M059J (cell line): ENCODE measurements at regions not wholly inside any gene's neighbourhood (a gene's known extent, or its start where the extent isn't known, plus 50 kb on each side); places are given as distances from the start of the nearest gene placed in this dataset.
A peak's percentile ranks its signal among the peaks of the same experiment; 100 is the strongest.
"Not testable (repeated sequence)": the region's sequence is repeated elsewhere in the genome, so short reads cannot be mapped to it uniquely, and the experiment has no call there.

Experiments
- DNase-seq: peaks from one replicate; pipeline ENCODE4 v3.0.0-alpha.2; 2012; ENCODE audit warnings: low read depth

DNA sequence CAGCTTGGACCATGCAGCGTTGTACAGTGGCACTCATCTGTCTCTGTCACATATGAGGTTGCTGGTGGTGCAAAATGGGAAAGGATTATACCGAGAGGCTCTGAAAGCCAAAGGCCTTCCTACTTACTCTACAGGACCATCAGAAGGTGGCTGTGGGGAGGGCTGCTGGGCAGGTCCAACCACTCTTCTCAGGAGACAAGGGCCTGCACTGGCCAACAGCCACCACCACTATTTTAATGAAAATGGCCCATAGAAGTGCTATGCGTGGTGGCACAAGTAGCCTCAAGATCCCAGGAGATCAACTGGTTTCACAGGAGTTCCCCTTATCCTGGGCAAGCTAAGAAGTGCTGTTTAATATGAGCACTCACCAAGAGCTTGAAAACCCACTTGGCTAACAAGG lies 52.3 kb downstream of the MRPL57 start:
- no peak for DNase-seq

- no peak for DNase-seq
Observed at GRCh38 chr13:21229241-21230024, 53.0 kb downstream of the MRPL57 start.

DNA sequence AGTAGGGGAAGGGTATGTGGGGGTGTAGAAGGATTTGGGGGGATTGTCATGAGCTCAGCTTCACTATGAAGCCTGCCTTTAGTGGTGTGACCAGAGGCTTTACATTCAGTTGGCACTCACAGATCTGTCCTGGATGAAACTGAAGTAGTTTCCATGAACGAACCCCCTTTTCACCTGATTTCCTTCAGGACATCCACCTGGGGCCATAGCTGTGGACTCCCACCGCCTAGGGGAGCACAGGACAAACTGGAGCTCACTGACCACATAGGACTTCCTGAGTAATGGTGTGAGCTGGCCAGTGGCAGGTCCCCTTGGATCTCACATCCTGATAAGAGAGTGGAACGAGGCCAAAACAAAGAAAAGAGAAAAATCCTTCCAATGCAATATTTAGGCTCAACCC lies 54.1 kb downstream of the MRPL57 start:
- DNase-seq, result peak; percentile 42

- peak; percentile 69 for DNase-seq
Observed at GRCh38 chr13:21231426-21231940, 55.0 kb downstream of the MRPL57 start.

- DNase-seq, result no peak
Observed at GRCh38 chr13:21232196-21232595, 55.7 kb downstream of the MRPL57 start.

- no peak for DNase-seq
Observed at GRCh38 chr13:21232599-21232998, 56.1 kb downstream of the MRPL57 start.

GRCh38 chr13:21233086-21233485 lies 56.6 kb downstream of the MRPL57 start:
- DNase-seq, result no peak

GRCh38 chr13:21234526-21234925 lies 58.1 kb downstream of the MRPL57 start:
- peak; percentile 69 for DNase-seq

GRCh38 chr13:21235174-21235573 lies 58.7 kb downstream of the MRPL57 start:
- DNase-seq, result no peak

DNA sequence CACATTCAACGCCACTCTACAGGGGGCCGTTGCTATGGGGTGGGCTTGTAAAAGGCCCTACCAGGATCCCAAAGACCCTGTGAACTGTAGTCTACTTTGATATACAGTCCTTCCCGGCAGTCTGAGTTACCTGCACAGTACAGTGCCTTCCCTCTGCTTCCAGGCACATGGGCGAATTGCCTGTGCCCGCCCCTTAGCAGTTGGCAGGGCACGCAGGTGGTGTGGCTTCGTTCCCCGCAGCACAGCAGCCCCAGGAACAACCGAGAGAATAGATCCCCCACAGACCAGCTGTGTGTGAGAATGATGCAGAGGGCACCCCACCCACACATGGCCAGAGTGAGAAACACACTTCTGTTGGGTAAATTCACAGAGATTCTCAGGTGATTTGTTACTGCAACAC lies 60.6 kb downstream of the MRPL57 start:
- DNase-seq, result no peak

GRCh38 chr13:21238267-21238666 lies 61.8 kb downstream of the MRPL57 start:
- DNase-seq, result no peak

GRCh38 chr13:21240586-21240985 lies 64.1 kb downstream of the MRPL57 start:
- DNase-seq, result peak; percentile 82

DNA sequence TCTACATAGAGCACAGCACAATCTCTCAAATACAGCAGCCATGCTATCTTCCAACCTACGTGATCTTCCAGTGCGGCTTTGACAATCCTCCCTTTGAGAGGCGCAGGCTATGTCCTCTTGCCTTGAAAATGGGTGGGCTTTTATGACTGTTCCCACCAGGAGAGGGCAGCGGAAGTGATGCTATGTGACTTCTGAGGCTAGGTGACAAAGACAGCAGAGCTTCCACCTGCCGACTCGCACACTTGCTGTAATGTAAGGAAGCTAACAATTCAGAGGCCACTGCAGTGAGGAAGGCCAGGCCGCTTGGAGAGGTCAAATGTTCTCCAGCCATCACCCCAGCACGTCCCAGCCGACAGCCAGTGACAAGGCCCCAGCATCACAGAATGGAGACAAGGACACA lies 65.8 kb downstream of the MRPL57 start:
- DNase-seq, result no peak

- DNase-seq, result no peak
Observed at GRCh38 chr13:21243045-21243897, 66.8 kb downstream of the MRPL57 start.

- DNase-seq, result not testable (repeated sequence)
Observed at GRCh38 chr13:21243898-21244184, 67.4 kb downstream of the MRPL57 start.

GRCh38 chr13:21246761-21247452 lies 70.4 kb downstream of the MRPL57 start:
- DNase-seq, result no peak

DNA sequence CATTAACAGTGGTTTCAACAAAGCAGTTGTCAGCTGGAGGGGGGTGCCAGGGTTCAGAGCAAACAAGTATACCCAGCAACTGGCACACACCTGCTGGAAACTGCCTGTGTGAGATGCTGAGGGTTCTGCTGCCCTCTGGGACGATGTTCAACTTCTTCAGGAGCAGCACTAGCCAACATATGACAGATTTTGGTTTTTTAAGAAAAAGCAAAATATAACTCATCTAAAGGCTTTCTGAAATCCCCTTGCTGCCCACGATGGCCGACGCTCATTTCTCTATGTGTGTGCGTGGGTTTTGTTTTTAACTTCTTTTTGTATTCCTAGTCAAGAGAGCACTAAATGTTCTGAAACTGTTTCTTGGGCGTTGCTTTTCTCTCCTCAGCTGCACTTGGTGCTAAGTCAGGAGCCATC lies 79.9 kb downstream of the MRPL57 start:
- no peak for DNase-seq

DNA sequence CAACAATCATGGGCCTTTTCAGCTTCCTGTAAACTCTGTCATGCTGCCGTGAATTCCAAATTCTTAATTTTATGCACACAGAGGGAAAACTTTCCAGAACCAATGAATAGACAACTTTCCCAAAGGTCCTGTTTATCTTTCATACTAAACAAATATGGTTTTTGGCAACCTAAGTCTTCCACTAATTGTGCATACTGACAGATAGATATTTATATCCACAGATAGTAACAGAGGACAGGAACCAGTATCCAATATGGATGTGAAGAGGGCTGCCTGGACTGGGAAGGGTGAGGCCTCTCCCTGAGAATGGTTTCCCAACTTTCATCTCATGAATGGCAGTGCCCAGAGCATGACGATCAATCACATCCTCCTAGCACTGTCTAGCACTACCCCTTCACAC lies 80.4 kb downstream of the MRPL57 start:
- no peak for DNase-seq

DNA sequence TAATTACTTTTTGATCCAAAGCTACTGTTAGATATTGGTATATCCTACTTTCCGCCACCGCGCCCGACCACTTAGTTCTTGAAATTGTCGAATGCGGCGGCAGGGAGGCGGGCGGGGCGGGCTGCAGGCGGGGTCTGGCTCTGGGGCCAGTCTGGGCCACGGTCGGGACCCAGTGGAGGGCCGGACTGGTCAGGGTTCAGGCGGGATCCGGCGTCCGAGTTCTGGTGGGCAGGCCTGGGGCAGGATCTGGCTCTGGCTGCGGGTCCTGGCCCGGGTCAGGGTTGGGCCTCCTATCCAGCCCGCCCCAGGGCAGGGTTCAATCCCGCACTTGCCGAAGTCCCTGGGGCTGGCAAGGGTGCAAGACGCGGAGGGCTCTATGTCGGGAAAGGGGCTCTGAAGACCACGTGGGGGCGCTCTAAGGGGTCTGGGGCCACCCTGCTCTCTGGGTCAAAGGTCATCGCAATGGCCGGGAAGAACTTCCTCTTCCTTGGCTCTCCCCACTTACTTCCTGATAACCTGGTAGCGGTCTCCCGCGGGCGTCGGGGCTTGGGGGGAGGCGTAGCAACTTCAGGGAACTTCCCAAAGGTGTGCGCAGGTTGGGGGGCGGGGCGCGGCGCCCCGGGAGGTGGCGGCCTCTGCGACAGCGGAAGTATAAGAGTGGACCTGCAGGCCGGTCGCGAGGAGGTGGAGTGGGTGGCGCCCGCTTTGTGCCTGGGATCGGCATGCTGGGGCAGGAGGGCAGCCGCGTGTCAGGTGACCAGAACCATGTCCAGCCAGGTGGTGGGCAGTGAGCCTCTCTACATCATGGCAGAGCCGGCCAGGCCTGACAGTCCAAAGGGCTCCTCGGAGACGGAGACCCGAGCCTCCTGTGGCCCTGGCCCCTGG lies 83.4 kb downstream of the MRPL57 start:
- DNase-seq, result no peak

DNA sequence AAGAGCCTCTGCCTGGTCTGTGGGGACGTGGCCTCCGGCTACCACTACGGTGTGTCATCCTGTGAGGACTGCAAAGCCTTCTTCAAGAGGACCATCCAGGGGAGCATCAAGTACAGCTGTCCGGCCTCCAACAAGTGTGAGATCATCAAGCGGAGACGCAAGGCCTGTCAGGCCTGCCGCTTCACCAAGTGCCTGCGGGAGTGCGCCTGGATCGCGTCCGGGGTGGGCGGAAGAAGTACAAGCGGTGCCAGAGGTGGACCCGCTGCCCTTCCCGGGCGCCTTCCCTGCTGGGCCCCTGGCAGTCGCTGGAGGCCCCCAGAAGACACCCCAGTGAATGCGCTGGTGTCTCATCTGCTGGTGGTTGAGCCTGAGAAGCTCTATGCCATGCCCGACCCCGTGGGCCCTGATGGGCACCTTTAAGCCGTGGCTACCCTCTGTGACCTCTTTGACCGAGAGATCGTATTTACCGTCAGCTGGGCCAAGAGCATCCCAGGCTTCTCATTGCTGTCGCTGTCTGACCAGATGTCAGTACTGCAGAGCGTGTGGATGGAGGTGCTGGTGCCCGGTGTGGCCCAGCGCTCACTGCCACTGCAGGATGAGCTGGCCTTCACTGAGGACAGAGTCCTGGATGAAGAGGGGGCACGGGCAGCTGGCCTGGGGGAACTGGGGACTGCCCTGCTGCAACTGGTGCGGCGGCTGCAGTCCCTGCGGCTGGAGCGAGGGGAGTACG lies 84.3 kb downstream of the MRPL57 start:
- not testable (repeated sequence) for DNase-seq
